ENCODE measurements at regions not wholly inside any gene's neighbourhood (a gene's known extent, or its start where the extent isn't known, plus 50 kb on each side); places are given as distances from the start of the nearest gene placed in this dataset.

DNA sequence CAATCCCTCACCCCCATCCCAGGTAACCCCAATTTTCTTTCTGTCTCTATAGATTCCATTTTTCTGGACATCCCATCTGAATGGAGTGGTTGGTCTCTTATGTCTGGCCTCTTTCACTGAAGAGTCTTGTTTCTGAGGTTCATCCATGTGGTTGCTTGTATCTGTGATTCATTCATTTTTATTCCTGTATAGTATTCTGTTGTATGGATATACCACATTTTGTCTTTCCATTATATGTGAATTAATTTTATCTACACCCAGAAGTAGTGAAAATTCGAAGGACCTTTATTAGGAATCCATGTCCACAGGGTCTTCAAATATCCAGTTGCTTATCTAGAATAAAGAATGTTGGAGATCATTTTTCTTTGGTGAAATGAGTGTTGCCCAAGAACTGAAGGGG is 207.6 kb upstream of the MSX2 start:
- Histone ChIP-seq H3K27ac (ENCODE audit: low read depth, low read length) (no peak overlapping the region), H4K5ac (ENCODE audit: low read length) (no peak overlapping the region), H3K9ac (ENCODE audit: low read length) (no peak overlapping the region), H3K56ac (ENCODE audit: low read length) (no peak overlapping the region), H3K4me3 (ENCODE audit: low read length) (no peak overlapping the region), H3K4ac (ENCODE audit: low read depth, low read length) (no peak overlapping the region), H2BK120ac (ENCODE audit: low read depth, low read length) (no peak overlapping the region), H3K23ac (ENCODE audit: low read length) (no peak overlapping the region), H2BK5ac (ENCODE audit: low read length) (no peak overlapping the region), H2BK15ac (replicated peaks; ENCODE audit: low read depth) (no peak overlapping the region), H3K79me2 (ENCODE audit: control insufficient read depth, insufficient read depth, low read length) (no peaks in the 10 kb centered on the region), H3K27me3 (ENCODE audit: insufficient read depth, low read length, poor library complexity) (no peaks in the 10 kb centered on the region), H3K4me1 (ENCODE audit: control insufficient read depth, low read depth, low read length) (peaks cover 6% of the 10 kb centered on the region), H3K18ac (ENCODE audit: low read length) (no peak overlapping the region), H3K79me1 (ENCODE audit: low read length) (no peaks in the 10 kb centered on the region), H3K36me3 (ENCODE audit: control insufficient read depth, insufficient read depth, low read length) (no peaks in the 10 kb centered on the region), H4K8ac (ENCODE audit: low read depth, low read length) (no peak overlapping the region), H3K4me2 (ENCODE audit: low read length) (no peak overlapping the region), H2AK5ac (ENCODE audit: low read length) (no peak overlapping the region)
- DNase-seq, result no peak
- WGBS (ENCODE audit: extremely low coverage, insufficient coverage, low lambda C conversion rate), result no CpG with 5 or more reads among the region's 1 CpG

DNA sequence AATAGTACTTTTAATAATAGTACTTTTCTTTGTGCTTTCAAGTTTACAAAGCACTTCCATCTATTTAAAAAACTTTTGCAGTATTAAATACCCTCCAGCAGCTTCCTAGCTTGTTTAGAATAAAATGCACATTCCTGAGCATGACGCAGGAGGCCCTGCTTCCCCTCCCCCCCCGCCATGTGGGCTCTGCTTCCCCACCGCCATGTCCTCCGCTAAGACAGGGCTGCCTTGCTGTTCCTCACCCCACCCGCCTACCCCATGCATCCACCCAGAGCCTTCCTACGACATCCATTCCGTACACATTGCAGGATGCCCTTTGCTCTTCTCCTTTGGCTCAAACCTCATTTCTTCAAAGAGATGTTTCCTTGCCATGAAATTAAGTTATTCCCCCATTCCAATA is 205.9 kb upstream of the MSX2 start:
- H2AK5ac ChIP-seq (ENCODE audit: low read length), result no peak overlapping the region
- H3K36me3 ChIP-seq (ENCODE audit: control insufficient read depth, insufficient read depth, low read length), result no peaks in the 10 kb centered on the region
- H4K8ac ChIP-seq (ENCODE audit: low read depth, low read length), result no peak overlapping the region
- no peak overlapping the region for H3K4me2 ChIP-seq (ENCODE audit: low read length)
- H3K4me1 ChIP-seq (ENCODE audit: control insufficient read depth, low read depth, low read length), result peaks cover 6% of the 10 kb centered on the region
- no peaks in the 10 kb centered on the region for H3K79me1 ChIP-seq (ENCODE audit: low read length)
- H3K23ac ChIP-seq (ENCODE audit: low read length), result no peak overlapping the region
- no peak overlapping the region for H2BK15ac ChIP-seq (replicated peaks; ENCODE audit: low read depth)
- no peak overlapping the region for H3K56ac ChIP-seq (ENCODE audit: low read length)
- no peak overlapping the region for H3K4me3 ChIP-seq (ENCODE audit: low read length)
- no peak overlapping the region for H3K9ac ChIP-seq (ENCODE audit: low read length)
- H2BK5ac ChIP-seq (ENCODE audit: low read length), result no peak overlapping the region
- WGBS (ENCODE audit: extremely low coverage, insufficient coverage, low lambda C conversion rate), result no CpG with 5 or more reads among the region's 7 CpGs
- no peak overlapping the region for H3K18ac ChIP-seq (ENCODE audit: low read length)
- H3K27me3 ChIP-seq (ENCODE audit: insufficient read depth, low read length, poor library complexity), result no peaks in the 10 kb centered on the region
- H4K5ac ChIP-seq (ENCODE audit: low read length), result no peak overlapping the region
- no peak overlapping the region for H3K27ac ChIP-seq (ENCODE audit: low read depth, low read length)
- H3K79me2 ChIP-seq (ENCODE audit: control insufficient read depth, insufficient read depth, low read length), result no peaks in the 10 kb centered on the region
- H3K4ac ChIP-seq (ENCODE audit: low read depth, low read length), result no peak overlapping the region
- DNase-seq, result no peak
- no peak overlapping the region for H2BK120ac ChIP-seq (ENCODE audit: low read depth, low read length)

DNA sequence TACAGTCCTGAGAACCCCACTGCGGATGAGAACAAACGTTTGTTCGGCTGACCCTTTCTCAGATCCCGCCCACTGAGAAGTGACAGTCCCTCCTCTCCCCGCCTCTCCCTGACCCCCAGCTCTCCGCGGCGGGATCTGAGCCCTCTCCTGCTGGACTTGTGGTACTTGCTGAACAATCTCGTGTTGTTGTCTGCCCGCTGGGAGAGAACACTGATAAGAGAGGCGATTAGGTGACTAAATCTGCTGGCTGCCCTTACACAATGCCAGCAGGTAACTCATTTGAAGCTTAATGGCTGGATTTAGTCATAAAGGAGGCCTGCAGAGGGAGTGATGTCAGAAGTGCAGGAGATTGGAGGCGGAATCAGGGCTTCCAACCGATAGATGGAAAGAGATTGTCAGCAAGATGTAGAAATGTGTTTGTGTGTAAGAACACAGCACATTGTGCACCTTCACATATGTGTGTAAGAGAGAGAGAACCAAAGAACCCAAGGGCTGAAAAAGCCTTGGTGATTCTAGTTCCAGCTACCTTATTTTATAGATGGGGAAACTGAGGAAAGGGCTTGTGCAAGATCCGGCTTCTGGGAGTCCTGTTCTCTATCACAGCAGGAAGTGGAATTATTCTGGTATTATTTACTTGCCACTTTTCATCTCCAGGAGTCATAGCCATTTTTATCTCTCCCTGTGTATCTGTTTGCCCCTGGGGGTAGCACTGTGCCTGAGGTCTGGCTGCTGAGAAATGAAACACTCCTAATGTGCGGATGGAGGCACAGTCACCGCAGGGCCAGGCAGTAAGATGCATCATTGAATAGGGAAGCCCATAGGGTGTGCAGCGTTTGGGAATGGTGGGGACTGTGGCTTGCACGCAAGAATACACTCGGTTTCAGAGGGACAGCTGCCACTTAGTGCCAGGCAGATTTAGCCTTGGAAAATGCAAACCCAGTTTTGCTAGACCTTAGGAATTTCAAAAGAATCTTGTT is 203.7 kb upstream of the MSX2 start:
- no peak overlapping the region for H2BK15ac ChIP-seq (replicated peaks; ENCODE audit: low read depth)
- no peak overlapping the region for H2BK120ac ChIP-seq (ENCODE audit: low read depth, low read length)
- no peaks in the 10 kb centered on the region for H3K27me3 ChIP-seq (ENCODE audit: insufficient read depth, low read length, poor library complexity)
- H3K79me1 ChIP-seq (ENCODE audit: low read length), result no peaks in the 10 kb centered on the region
- no peak overlapping the region for H3K27ac ChIP-seq (ENCODE audit: low read depth, low read length)
- no peak overlapping the region for H2AK5ac ChIP-seq (ENCODE audit: low read length)
- no peaks in the 10 kb centered on the region for H3K79me2 ChIP-seq (ENCODE audit: control insufficient read depth, insufficient read depth, low read length)
- H3K23ac ChIP-seq (ENCODE audit: low read length), result no peak overlapping the region
- H4K5ac ChIP-seq (ENCODE audit: low read length), result no peak overlapping the region
- no peak overlapping the region for H3K56ac ChIP-seq (ENCODE audit: low read length)
- WGBS (ENCODE audit: extremely low coverage, insufficient coverage, low lambda C conversion rate), result no CpG with 5 or more reads among the region's 19 CpGs
- no peak overlapping the region for H2BK5ac ChIP-seq (ENCODE audit: low read length)
- no peak overlapping the region for H3K4me3 ChIP-seq (ENCODE audit: low read length)
- no peak overlapping the region for H3K4ac ChIP-seq (ENCODE audit: low read depth, low read length)
- peaks cover 6% of the 10 kb centered on the region for H3K4me1 ChIP-seq (ENCODE audit: control insufficient read depth, low read depth, low read length)
- H3K36me3 ChIP-seq (ENCODE audit: control insufficient read depth, insufficient read depth, low read length), result no peaks in the 10 kb centered on the region
- H4K8ac ChIP-seq (ENCODE audit: low read depth, low read length), result no peak overlapping the region
- no peak overlapping the region for H3K18ac ChIP-seq (ENCODE audit: low read length)
- no peak overlapping the region for H3K4me2 ChIP-seq (ENCODE audit: low read length)
- DNase-seq, result peak; percentile 99
- H3K9ac ChIP-seq (ENCODE audit: low read length), result no peak overlapping the region

DNA sequence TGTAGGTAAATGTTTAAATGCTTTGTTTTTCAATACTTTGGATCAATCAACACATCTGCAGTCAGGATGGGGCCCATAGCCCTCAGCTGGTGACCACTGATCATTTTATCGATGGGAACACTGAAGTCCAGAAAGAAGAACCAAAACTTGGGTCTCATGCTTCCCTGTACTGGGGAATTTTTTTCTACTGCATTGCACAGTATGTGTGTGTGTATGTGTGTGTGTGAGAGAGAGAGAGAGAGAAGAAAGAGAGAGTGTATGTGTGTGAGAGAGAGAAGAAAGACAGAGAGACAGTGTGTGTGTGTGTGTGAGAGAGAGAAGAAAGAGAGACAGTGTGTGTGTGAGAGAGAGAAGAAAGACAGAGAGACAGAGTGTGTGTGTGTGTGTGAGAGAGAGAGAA is 202.9 kb upstream of the MSX2 start:
- Histone ChIP-seq H3K9ac (ENCODE audit: low read length) (no peak overlapping the region), H3K4me1 (ENCODE audit: control insufficient read depth, low read depth, low read length) (peaks cover 10% of the 10 kb centered on the region), H3K79me1 (ENCODE audit: low read length) (no peaks in the 10 kb centered on the region), H3K27me3 (ENCODE audit: insufficient read depth, low read length, poor library complexity) (no peaks in the 10 kb centered on the region), H3K36me3 (ENCODE audit: control insufficient read depth, insufficient read depth, low read length) (no peaks in the 10 kb centered on the region), H4K8ac (ENCODE audit: low read depth, low read length) (no peak overlapping the region), H2BK15ac (replicated peaks; ENCODE audit: low read depth) (no peak overlapping the region), H2BK5ac (ENCODE audit: low read length) (no peak overlapping the region), H3K4me3 (ENCODE audit: low read length) (no peak overlapping the region), H2AK5ac (ENCODE audit: low read length) (no peak overlapping the region), H3K4me2 (ENCODE audit: low read length) (no peak overlapping the region), H3K79me2 (ENCODE audit: control insufficient read depth, insufficient read depth, low read length) (no peaks in the 10 kb centered on the region), H3K23ac (ENCODE audit: low read length) (no peak overlapping the region), H3K18ac (ENCODE audit: low read length) (no peak overlapping the region), H3K56ac (ENCODE audit: low read length) (peak overlapping the region; percentile 26), H4K5ac (ENCODE audit: low read length) (no peak overlapping the region), H3K27ac (ENCODE audit: low read depth, low read length) (no peak overlapping the region), H2BK120ac (ENCODE audit: low read depth, low read length) (no peak overlapping the region), H3K4ac (ENCODE audit: low read depth, low read length) (no peak overlapping the region)
- WGBS (ENCODE audit: extremely low coverage, insufficient coverage, low lambda C conversion rate), result no CpG with 5 or more reads among the region's 1 CpG
- no peak for DNase-seq

DNA sequence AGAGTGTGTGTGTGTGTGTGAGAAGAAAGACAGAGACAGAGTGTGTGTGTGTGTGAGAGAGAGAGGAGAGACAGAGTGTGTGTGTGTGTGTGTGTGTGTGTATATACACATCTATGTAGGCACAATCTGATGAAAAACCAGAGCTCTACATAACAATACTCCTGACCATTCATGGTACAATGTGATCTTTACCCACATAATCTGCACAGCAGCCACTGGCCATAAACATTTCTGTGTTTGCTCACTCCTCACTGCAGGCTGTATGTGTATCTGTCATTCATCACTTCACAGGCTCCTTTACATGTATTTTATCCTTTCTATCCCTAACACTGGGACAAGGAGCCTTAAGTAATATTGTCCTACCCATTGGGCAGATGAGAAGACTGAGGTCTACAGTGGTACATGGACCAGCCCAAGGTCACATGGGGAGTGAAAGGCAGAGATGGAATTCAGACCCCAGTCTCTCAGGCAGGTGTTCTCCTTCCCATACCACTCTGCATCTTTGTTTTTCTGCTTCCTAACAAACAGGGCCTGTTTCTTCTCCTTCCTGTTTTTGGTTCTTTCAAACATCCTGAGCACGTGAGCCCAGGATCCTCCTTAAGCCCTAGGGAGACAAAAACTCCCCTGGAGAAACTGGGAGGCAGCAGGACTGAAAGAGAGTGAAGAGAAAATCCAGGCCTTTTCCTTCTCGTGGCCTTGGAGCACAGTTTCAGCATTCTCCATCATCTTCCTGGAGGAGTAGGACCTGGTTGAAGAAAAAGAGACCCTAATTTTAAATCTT is 201.7 kb upstream of the MSX2 start:
- no peak overlapping the region for H3K4me2 ChIP-seq (ENCODE audit: low read length)
- no peak overlapping the region for H2AK5ac ChIP-seq (ENCODE audit: low read length)
- no peak overlapping the region for H4K8ac ChIP-seq (ENCODE audit: low read depth, low read length)
- no peak overlapping the region for H4K5ac ChIP-seq (ENCODE audit: low read length)
- H3K23ac ChIP-seq (ENCODE audit: low read length), result no peak overlapping the region
- H3K56ac ChIP-seq (ENCODE audit: low read length), result no peak overlapping the region
- no peaks in the 10 kb centered on the region for H3K27me3 ChIP-seq (ENCODE audit: insufficient read depth, low read length, poor library complexity)
- no peak for DNase-seq
- no peaks in the 10 kb centered on the region for H3K79me1 ChIP-seq (ENCODE audit: low read length)
- peak overlapping the region; percentile 42 for H2BK15ac ChIP-seq (replicated peaks; ENCODE audit: low read depth)
- WGBS (ENCODE audit: extremely low coverage, insufficient coverage, low lambda C conversion rate), result no CpG with 5 or more reads among the region's 2 CpGs
- H3K4ac ChIP-seq (ENCODE audit: low read depth, low read length), result no peak overlapping the region
- H2BK120ac ChIP-seq (ENCODE audit: low read depth, low read length), result no peak overlapping the region
- H3K4me3 ChIP-seq (ENCODE audit: low read length), result no peak overlapping the region
- H3K4me1 ChIP-seq (ENCODE audit: control insufficient read depth, low read depth, low read length), result peaks cover 10% of the 10 kb centered on the region
- no peaks in the 10 kb centered on the region for H3K36me3 ChIP-seq (ENCODE audit: control insufficient read depth, insufficient read depth, low read length)
- H3K18ac ChIP-seq (ENCODE audit: low read length), result no peak overlapping the region
- H2BK5ac ChIP-seq (ENCODE audit: low read length), result no peak overlapping the region
- H3K79me2 ChIP-seq (ENCODE audit: control insufficient read depth, insufficient read depth, low read length), result no peaks in the 10 kb centered on the region
- H3K9ac ChIP-seq (ENCODE audit: low read length), result no peak overlapping the region
- H3K27ac ChIP-seq (ENCODE audit: low read depth, low read length), result no peak overlapping the region
